ENCODE measurements at regions not wholly inside any gene's neighbourhood (a gene's known extent, or its start where the extent isn't known, plus 50 kb on each side); places are given as distances from the start of the nearest gene placed in this dataset.

- no peaks in the 10 kb centered on the region for H3K9me3 ChIP-seq
- H3K4me3 ChIP-seq = no peak overlapping the region
- no peak for DNase-seq
- no peaks in the 10 kb centered on the region for H3K36me3 ChIP-seq
- intact Hi-C loops (cut with DNase I) = no loop called here
- WGBS, 3 donors = 91 to 97% (median 95%) methylated on average over 1 of the region's 1 CpG
- TF ChIP-seq POLR2A (IDR thresholded peaks at IDR 0.05) (no peak), CTCF (IDR thresholded peaks at IDR 0.05) (no peak), EP300 (IDR thresholded peaks at IDR 0.05) (no peak)
- no peak overlapping the region for H3K27ac ChIP-seq
- no peaks in the 10 kb centered on the region for H3K27me3 ChIP-seq
- H3K4me1 ChIP-seq (ENCODE audit: insufficient read depth) = no peaks in the 10 kb centered on the region
These were observed 360.3 kb upstream of the NOCT start for GRCh38 chr4:138655286-138655685.

- Histone ChIP-seq H3K27me3 (no peaks in the 10 kb centered on the region), H3K9me3 (no peaks in the 10 kb centered on the region), H3K36me3 (no peaks in the 10 kb centered on the region), H3K4me1 (ENCODE audit: insufficient read depth) (no peaks in the 10 kb centered on the region), H3K4me3 (no peak overlapping the region), H3K27ac (no peak overlapping the region)
- intact Hi-C loops (cut with DNase I) = no loop called here
- TF ChIP-seq EP300 (IDR thresholded peaks at IDR 0.05) (no peak), CTCF (IDR thresholded peaks at IDR 0.05) (no peak), POLR2A (IDR thresholded peaks at IDR 0.05) (no peak)
- WGBS, 3 donors = 63 to 82% (median 77%) methylated on average over 2 of the region's 2 CpGs
- no peak for DNase-seq
These were observed 364.6 kb upstream of the NOCT start for GRCh38 chr4:138650929-138651448.

GRCh38 chr4:138650495-138650894 is 365.1 kb upstream of the NOCT start:
- no peak overlapping the region for H3K27ac ChIP-seq
- H3K4me3 ChIP-seq = no peak overlapping the region
- H3K9me3 ChIP-seq = no peaks in the 10 kb centered on the region
- no peak for TF ChIP-seq CTCF (IDR thresholded peaks at IDR 0.05)
- no peak for TF ChIP-seq EP300 (IDR thresholded peaks at IDR 0.05)
- TF ChIP-seq POLR2A (IDR thresholded peaks at IDR 0.05) = no peak
- intact Hi-C loops (cut with DNase I) = no loop called here
- H3K36me3 ChIP-seq = no peaks in the 10 kb centered on the region
- H3K27me3 ChIP-seq = no peaks in the 10 kb centered on the region
- no peak for DNase-seq
- WGBS, 3 donors = 70 to 75% (median 71%) methylated on average over 3 of the region's 3 CpGs
- H3K4me1 ChIP-seq (ENCODE audit: insufficient read depth) = no peaks in the 10 kb centered on the region

GRCh38 chr4:138647433-138647832 is 368.1 kb upstream of the NOCT start:
- 90 to 95% (median 91%) methylated on average over 2 of the region's 2 CpGs for WGBS, 3 donors
- DNase-seq = no peak
- Histone ChIP-seq H3K4me3 (no peak overlapping the region), H3K36me3 (no peaks in the 10 kb centered on the region), H3K4me1 (ENCODE audit: insufficient read depth) (no peaks in the 10 kb centered on the region), H3K9me3 (no peaks in the 10 kb centered on the region), H3K27me3 (no peaks in the 10 kb centered on the region), H3K27ac (no peak overlapping the region)
- intact Hi-C loops (cut with DNase I) = no loop called here
- TF ChIP-seq POLR2A (IDR thresholded peaks at IDR 0.05) (no peak), CTCF (IDR thresholded peaks at IDR 0.05) (no peak), EP300 (IDR thresholded peaks at IDR 0.05) (no peak)
